ENCODE measurements at regions not wholly inside any gene's neighbourhood (a gene's known extent, or its start where the extent isn't known, plus 50 kb on each side); places are given as distances from the start of the nearest gene placed in this dataset.

DNA sequence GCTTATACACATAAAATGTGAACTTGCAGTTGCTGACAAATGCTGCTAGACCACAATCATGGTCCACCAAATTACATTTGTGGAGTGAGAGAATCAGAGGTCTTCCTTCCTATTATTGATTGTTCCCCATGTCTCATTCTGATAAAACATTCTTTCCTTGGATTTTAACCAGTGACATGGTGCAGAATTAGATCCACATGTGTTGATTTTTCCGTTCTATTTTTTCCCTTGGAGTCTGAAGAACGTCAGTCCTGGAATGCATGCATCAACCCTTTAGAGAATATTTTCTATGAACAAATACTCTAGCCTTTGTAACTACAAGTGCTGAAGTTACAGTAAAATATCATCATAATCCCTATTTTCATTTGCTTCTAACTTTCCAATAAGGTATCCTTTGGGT lies 170.7 kb upstream of the SPRY4 start:
- TF ChIP-seq POLR2A (IDR thresholded peaks at IDR 0.05), result no peak
- TF ChIP-seq, protein P1, sequence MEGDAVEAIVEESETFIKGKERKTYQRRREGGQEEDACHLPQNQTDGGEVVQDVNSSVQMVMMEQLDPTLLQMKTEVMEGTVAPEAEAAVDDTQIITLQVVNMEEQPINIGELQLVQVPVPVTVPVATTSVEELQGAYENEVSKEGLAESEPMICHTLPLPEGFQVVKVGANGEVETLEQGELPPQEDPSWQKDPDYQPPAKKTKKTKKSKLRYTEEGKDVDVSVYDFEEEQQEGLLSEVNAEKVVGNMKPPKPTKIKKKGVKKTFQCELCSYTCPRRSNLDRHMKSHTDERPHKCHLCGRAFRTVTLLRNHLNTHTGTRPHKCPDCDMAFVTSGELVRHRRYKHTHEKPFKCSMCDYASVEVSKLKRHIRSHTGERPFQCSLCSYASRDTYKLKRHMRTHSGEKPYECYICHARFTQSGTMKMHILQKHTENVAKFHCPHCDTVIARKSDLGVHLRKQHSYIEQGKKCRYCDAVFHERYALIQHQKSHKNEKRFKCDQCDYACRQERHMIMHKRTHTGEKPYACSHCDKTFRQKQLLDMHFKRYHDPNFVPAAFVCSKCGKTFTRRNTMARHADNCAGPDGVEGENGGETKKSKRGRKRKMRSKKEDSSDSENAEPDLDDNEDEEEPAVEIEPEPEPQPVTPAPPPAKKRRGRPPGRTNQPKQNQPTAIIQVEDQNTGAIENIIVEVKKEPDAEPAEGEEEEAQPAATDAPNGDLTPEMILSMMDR (IDR thresholded peaks at IDR 0.05), result no peak
- no peak overlapping the region for H3K27ac ChIP-seq
- DNase-seq, result no peak
- H3K4me3 ChIP-seq, result no peak overlapping the region
- WGBS (ENCODE audit: insufficient coverage, low coverage, low lambda C conversion rate, missing lambda C conversion rate), result 79% methylated on average over 2 of the region's 2 CpGs
- no peak for ATAC-seq
- peaks cover 0 to 39% (median 16%) of the 10 kb centered on the region in 4 donors for H3K4me1 ChIP-seq
- H3K36me3 ChIP-seq, result no peaks in the 10 kb centered on the region
- intact Hi-C loops (cut with DNase I), result no loop called here
- no peaks in the 10 kb centered on the region for H3K9me3 ChIP-seq
- H3K27me3 ChIP-seq, result no peaks in the 10 kb centered on the region

DNA sequence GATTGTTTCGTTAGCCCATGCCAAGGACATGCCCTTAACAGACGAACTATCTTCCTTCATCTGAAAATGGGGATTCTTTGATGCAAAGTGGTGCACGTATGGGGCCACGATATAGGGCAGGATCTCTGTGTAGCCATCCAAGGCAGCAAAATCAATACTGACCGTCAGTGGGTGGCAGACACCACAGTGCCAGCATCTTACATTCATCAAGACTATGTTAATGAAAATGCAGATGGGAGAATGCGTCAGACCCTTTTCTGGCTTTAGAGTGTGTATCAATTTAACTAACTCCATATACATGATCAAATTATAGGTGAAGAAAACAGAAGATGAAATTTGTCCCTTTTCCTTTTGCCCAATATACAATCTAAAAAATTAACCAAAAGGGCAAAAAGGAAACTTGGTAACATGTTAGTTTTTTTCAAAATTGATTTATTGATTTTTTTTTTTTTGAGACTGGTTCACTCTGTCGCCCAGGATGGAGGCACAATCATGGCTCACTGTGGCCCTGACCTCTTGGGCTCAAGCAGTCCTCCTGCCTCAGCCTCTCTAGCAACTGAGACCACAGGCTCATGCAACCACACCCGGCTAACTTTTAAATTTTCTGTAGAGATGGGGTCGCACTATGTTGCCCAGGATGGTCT lies 169.2 kb upstream of the SPRY4 start:
- TF ChIP-seq, protein P1 (IDR thresholded peaks at IDR 0.05), result no peak
- 66% methylated on average over 7 of the region's 9 CpGs for WGBS (ENCODE audit: insufficient coverage, low coverage, low lambda C conversion rate, missing lambda C conversion rate)
- intact Hi-C loops (cut with DNase I), result no loop called here

DNA sequence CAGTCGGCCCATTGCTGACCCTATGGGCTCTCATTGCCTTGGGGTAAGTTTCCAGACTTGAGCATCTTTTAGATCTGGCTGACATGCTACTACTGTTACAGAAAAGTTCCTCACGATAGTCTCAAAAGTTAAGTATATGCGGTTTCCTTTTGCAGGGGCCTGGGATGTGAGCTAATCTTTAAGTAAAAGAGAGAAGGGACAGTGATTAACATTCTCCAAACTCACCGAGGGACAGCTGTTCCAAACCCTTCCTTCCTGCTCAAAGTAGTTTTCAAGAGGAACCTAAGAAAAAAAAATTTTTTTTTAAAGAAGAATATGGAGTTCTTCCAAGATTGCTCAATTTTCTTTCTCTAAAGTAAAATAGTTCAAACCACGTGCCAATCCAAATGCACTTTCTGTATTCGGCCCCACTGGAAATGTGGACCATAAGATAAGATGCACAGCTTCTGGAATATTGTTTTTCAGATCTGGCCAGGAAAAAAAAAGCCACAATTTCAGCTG lies 168.0 kb upstream of the SPRY4 start:
- ATAC-seq, result peak; percentile 57 to 76 (median 73)
- Histone ChIP-seq H3K27me3 (no peaks in the 10 kb centered on the region), H3K27ac (peak overlapping the region in 2 of 3 donors; percentile 20 to 46), H3K9me3 (no peaks in the 10 kb centered on the region), H3K4me3 (no peak overlapping the region), H3K4me1 (peaks cover 0 to 18% (median 7%) of the 10 kb centered on the region in 4 donors), H3K36me3 (no peaks in the 10 kb centered on the region)
- WGBS (ENCODE audit: insufficient coverage, low coverage, low lambda C conversion rate, missing lambda C conversion rate), result 31% methylated on average over 6 of the region's 6 CpGs
- no peak for TF ChIP-seq POLR2A (IDR thresholded peaks at IDR 0.05)
- TF ChIP-seq, protein P1 (IDR thresholded peaks at IDR 0.05), result no peak
- DNase-seq, result no peak
- intact Hi-C loops (cut with DNase I), result no loop called here

More for the DNA sequence above, 169.2 kb upstream of the SPRY4 start:
- Histone ChIP-seq H3K27ac (no peak overlapping the region), H3K4me3 (no peak overlapping the region), H3K36me3 (no peaks in the 10 kb centered on the region), H3K9me3 (no peaks in the 10 kb centered on the region), H3K4me1 (peaks cover 0 to 27% (median 10%) of the 10 kb centered on the region in 4 donors), H3K27me3 (no peaks in the 10 kb centered on the region)
- ATAC-seq, result no peak
- DNase-seq, result no peak

DNA sequence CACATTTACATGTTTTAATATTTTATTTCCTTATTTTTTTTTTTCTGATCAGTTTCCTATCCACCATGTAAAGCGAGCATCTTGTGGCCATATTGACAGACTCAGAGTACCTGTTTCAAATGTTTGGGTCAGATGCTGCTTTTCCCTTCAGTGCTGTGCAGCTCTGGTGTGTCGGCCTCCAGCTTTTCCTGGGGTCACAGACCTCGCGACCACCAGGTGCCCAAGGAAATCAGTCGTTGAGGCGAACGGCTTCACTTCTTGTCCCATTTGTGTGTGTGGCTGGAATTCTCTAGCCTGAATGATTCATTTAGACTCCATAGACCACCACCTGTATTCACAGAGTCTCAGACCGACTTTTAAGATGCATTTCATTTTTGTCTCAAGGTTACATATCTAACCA lies 166.9 kb upstream of the SPRY4 start:
- ATAC-seq, result no peak
- TF ChIP-seq, protein P1 (IDR thresholded peaks at IDR 0.05), result no peak
- TF ChIP-seq POLR2A (IDR thresholded peaks at IDR 0.05), result no peak
- no peaks in the 10 kb centered on the region for H3K27me3 ChIP-seq
- H3K4me3 ChIP-seq, result no peak overlapping the region
- no peak for DNase-seq
- H3K4me1 ChIP-seq, result peaks cover 0 to 18% (median 7%) of the 10 kb centered on the region in 4 donors
- 90% methylated on average over 8 of the region's 8 CpGs for WGBS (ENCODE audit: insufficient coverage, low coverage, low lambda C conversion rate, missing lambda C conversion rate)
- H3K36me3 ChIP-seq, result no peaks in the 10 kb centered on the region
- H3K27ac ChIP-seq, result no peak overlapping the region
- intact Hi-C loops (cut with DNase I), result no loop called here
- H3K9me3 ChIP-seq, result no peaks in the 10 kb centered on the region

Measured in right lobe of liver (tissue), 6 donors.